ENCODE measurements at regions not wholly inside any gene's neighbourhood (a gene's known extent, or its start where the extent isn't known, plus 50 kb on each side); places are given as distances from the start of the nearest gene placed in this dataset.

DNA sequence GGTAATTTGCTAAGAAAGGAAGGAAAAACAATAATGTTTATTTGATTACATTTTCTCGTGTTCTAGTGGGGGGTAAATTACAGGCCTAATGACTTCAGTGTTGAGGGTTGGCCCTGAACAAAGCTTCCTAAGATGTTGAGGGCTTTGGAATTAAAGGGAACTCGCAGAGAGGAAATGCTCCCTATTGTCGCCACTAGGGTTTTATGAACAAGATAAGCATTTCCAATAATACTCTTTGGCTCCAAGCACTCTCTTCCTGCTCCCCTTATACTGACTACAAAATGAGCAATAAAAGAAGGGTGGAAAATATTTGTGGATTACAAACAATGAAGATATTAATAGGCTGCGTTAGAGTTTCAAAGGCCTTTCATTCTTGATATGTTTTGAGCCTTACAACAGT, 363.6 kb downstream of the HS3ST3B1 start:
- in situ Hi-C loops (cut with HindIII; ENCODE audit: low pct_ligation_motif_present, low sequenced_read_pairs): no loop called here
- Histone ChIP-seq H3K27me3 (replicated peaks) (no peaks in the 10 kb centered on the region), H3K36me3 (replicated peaks) (no peaks in the 10 kb centered on the region), H3K27ac (no peak overlapping the region), H3K4me3 (ENCODE audit: low read depth, low read length) (no peak overlapping the region)
- no peak for DNase-seq
- TF ChIP-seq, protein P1, sequence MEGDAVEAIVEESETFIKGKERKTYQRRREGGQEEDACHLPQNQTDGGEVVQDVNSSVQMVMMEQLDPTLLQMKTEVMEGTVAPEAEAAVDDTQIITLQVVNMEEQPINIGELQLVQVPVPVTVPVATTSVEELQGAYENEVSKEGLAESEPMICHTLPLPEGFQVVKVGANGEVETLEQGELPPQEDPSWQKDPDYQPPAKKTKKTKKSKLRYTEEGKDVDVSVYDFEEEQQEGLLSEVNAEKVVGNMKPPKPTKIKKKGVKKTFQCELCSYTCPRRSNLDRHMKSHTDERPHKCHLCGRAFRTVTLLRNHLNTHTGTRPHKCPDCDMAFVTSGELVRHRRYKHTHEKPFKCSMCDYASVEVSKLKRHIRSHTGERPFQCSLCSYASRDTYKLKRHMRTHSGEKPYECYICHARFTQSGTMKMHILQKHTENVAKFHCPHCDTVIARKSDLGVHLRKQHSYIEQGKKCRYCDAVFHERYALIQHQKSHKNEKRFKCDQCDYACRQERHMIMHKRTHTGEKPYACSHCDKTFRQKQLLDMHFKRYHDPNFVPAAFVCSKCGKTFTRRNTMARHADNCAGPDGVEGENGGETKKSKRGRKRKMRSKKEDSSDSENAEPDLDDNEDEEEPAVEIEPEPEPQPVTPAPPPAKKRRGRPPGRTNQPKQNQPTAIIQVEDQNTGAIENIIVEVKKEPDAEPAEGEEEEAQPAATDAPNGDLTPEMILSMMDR (IDR thresholded peaks at IDR 0.05; ENCODE audit: low read depth, low read length, missing control alignments): no peak

DNA sequence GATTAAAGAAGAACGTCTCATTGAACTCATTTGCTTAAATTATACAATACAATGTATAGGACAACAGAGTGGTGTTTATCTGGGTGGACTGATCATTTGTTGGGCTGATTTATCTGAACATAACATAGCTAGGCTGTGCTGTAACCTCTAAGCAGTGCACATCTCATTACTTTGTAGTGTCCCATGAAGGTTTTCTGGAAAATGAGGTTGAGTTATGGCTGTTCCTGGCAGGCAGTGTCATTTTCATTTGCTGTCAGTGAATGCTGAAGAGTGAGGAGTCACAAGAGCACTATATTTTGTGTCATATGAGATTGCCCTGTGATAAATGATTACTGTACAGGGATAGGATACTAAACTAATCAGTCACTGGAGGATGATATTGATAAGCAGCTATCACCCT, 340.2 kb downstream of the HS3ST3B1 start:
- Histone ChIP-seq H3K36me3 (replicated peaks) (no peaks in the 10 kb centered on the region), H3K27me3 (replicated peaks) (no peaks in the 10 kb centered on the region), H3K4me3 (ENCODE audit: low read depth, low read length) (no peak overlapping the region), H3K27ac (no peak overlapping the region)
- in situ Hi-C loops (cut with HindIII; ENCODE audit: low pct_ligation_motif_present, low sequenced_read_pairs): no loop called here
- TF ChIP-seq, protein P1 (IDR thresholded peaks at IDR 0.05; ENCODE audit: low read depth, low read length, missing control alignments): no peak
- no peak for DNase-seq

DNA sequence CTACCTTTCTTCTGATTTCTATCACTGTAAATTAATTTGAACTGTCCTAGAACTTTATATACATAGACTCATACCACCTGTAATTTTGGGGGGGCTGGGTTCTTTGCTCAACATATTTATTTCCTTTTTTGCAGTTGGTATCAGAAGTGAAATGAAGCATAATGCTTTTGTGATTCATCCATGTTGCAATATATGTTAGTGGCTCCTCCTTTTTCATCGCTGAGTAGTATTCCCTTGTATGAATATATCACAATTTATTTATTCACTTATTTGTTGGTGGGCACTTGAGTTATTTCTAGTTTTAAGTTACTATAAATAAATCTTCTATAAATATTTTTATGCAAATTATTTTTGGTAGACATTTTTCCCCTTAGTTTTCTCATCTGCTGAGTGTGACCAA, 336.4 kb downstream of the HS3ST3B1 start:
- no peak overlapping the region for H3K27ac ChIP-seq
- H3K27me3 ChIP-seq (replicated peaks): no peaks in the 10 kb centered on the region
- no peaks in the 10 kb centered on the region for H3K36me3 ChIP-seq (replicated peaks)
- TF ChIP-seq, protein P1 (IDR thresholded peaks at IDR 0.05; ENCODE audit: low read depth, low read length, missing control alignments): no peak
- H3K4me3 ChIP-seq (ENCODE audit: low read depth, low read length): no peak overlapping the region
- in situ Hi-C loops (cut with HindIII; ENCODE audit: low pct_ligation_motif_present, low sequenced_read_pairs): no loop called here
- DNase-seq: no peak

DNA sequence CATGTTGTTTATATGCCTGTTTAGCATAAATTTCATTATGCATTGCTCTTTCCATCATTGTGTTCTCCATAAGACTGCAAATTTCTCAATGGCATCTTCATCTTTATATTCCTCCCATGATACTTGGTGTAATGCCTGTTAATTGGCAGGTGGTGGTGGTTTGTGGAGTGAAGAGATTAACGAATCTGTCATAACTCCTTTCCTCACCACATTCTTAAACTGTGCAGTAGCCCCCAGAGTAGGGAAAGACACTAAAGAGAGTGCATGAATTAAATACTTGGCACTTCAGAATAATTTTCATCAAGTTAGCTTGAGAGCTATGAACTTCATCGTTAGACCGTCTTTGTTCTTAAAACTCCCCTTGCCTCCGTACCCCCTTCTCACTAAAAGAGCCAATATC, 329.7 kb downstream of the HS3ST3B1 start:
- H3K27me3 ChIP-seq (replicated peaks): no peaks in the 10 kb centered on the region

DNA sequence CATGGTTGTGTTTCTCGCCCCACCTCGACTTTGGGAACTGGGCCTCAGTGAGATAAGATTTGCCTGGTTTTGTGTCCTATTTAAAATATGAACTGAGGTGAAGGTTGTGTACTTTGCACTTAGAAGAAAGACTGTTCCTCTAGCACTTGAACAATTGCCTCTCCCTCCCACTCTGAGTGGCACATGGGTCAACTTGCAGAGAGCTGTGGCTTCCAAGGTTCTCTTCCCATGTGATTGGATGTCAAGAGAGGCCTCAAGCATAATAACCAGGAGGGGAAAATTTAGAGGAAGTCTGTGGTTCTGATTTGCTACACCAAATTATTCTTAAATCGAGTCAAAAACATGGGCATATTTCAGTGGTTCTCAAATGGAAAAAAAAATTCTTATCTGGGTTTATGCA, 329.2 kb downstream of the HS3ST3B1 start:
- Histone ChIP-seq H3K27ac (no peak overlapping the region), H3K36me3 (replicated peaks) (no peaks in the 10 kb centered on the region), H3K4me3 (ENCODE audit: low read depth, low read length) (no peak overlapping the region), H3K27me3 (replicated peaks) (no peaks in the 10 kb centered on the region)
- TF ChIP-seq, protein P1 (IDR thresholded peaks at IDR 0.05; ENCODE audit: low read depth, low read length, missing control alignments): no peak
- in situ Hi-C loops (cut with HindIII; ENCODE audit: low pct_ligation_motif_present, low sequenced_read_pairs): no loop called here
- no peak for DNase-seq

More for the DNA sequence above, 329.7 kb downstream of the HS3ST3B1 start:
- TF ChIP-seq, protein P1 (IDR thresholded peaks at IDR 0.05; ENCODE audit: low read depth, low read length, missing control alignments): no peak
- Histone ChIP-seq H3K4me3 (ENCODE audit: low read depth, low read length) (no peak overlapping the region), H3K27ac (no peak overlapping the region), H3K36me3 (replicated peaks) (no peaks in the 10 kb centered on the region)
- no peak for DNase-seq
- in situ Hi-C loops (cut with HindIII; ENCODE audit: low pct_ligation_motif_present, low sequenced_read_pairs): no loop called here

DNA sequence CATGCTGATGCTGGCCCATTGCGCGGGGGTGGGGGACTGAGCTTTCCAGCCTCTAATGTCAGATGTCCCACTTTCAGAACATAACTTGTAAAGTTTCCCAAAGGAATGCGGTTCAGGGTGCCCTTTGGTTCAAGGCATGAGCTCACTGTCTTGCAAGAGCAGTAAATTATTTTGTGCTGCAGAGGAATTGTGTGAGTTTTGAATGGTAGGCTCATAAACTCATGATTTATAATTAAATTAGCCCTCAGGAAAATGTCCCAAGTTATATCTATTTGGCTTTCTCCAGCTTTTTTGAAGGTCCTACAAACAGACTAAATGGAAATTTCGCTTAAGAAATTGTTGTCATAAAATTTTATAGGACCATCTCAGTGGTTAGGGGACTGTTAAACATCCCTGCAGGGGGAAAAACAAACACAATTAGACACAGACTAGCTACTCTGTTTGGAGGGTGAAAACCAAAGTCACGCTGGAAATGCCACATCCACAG, 321.8 kb downstream of the HS3ST3B1 start:
- in situ Hi-C loops (cut with HindIII; ENCODE audit: low pct_ligation_motif_present, low sequenced_read_pairs): no loop called here
- no peak for DNase-seq
- Histone ChIP-seq H3K36me3 (replicated peaks) (no peaks in the 10 kb centered on the region), H3K27ac (no peak overlapping the region), H3K27me3 (replicated peaks) (no peaks in the 10 kb centered on the region), H3K4me3 (ENCODE audit: low read depth, low read length) (no peak overlapping the region)
- TF ChIP-seq, protein P1 (IDR thresholded peaks at IDR 0.05; ENCODE audit: low read depth, low read length, missing control alignments): no peak
